Smooth muscle cell (in vitro differentiated cells): ENCODE measurements at regions not wholly inside any gene's neighbourhood (a gene's known extent, or its start where the extent isn't known, plus 50 kb on each side); places are given as distances from the start of the nearest gene placed in this dataset.

Source experiments
- DNase-seq: peaks from one replicate; lab custom pipeline; 2025; ENCODE audit not compliant: unreplicated experiment; lab: John Stamatoyannopoulos, UW
- H2AFZ ChIP-seq: fragments of 200-600 bp; sonication (generic); 2 replicates; pipeline ENCODE4 v1.6.0; 2016; ENCODE audit warnings: antibody characterized with exemption, low read depth, mild to moderate bottlenecking
- H3F3A ChIP-seq: fragments of 200-600 bp; sonication (generic); 2 replicates; pipeline ENCODE4 v1.6.0; 2017; ENCODE audit warnings: antibody characterized with exemption, low read depth
- H3K27ac ChIP-seq: fragments of 200-600 bp; sonication (generic); 2 replicates; pipeline ENCODE4 v1.5.1; 2016; ENCODE audit warnings: low read depth, mild to moderate bottlenecking
- H3K27me3 ChIP-seq: fragments of 200-600 bp; sonication (generic); 2 replicates; pipeline ENCODE4 v1.6.1; 2016; ENCODE audit warnings: low read depth, mild to moderate bottlenecking
- H3K36me3 ChIP-seq: fragments of 200-600 bp; sonication (generic); 2 replicates; pipeline ENCODE4 v1.5.1; 2016; ENCODE audit warnings: low read depth
- H3K4me1 ChIP-seq: fragments of 200-600 bp; sonication (generic); 2 replicates; pipeline ENCODE4 v1.5.1; 2016; ENCODE audit warnings: low read depth
- H3K4me2 ChIP-seq: fragments of 200-600 bp; sonication (generic); 2 replicates; pipeline ENCODE4 v1.6.0; 2016; ENCODE audit warnings: mild to moderate bottlenecking
- H3K4me3 ChIP-seq: fragments of 200-600 bp; sonication (generic); 2 replicates; pipeline ENCODE4 v1.5.1; 2016; ENCODE audit warnings: mild to moderate bottlenecking
- H3K79me2 ChIP-seq: fragments of 200-600 bp; sonication (generic); 2 replicates; pipeline ENCODE4 v1.6.0; 2016; ENCODE audit warnings: low read depth, mild to moderate bottlenecking
- H3K9ac ChIP-seq: fragments of 200-600 bp; sonication (generic); 2 replicates; pipeline ENCODE4 v1.6.0; 2016; ENCODE audit warnings: low read depth
- H3K9me3 ChIP-seq: fragments of 200-600 bp; sonication (generic); replicated peaks from 2 replicates; pipeline ENCODE4 v1.5.1; 2016; ENCODE audit warnings: low read depth
- H4K20me1 ChIP-seq: fragments of 200-600 bp; sonication (generic); 2 replicates; pipeline ENCODE4 v1.6.0; 2016; ENCODE audit warnings: low read depth
- CTCF ChIP-seq: fragments of 200-600 bp; sonication (generic); IDR thresholded peaks from 2 replicates; pipeline ENCODE4 v1.5.1; 2017; ENCODE audit warnings: borderline replicate concordance, mild to moderate bottlenecking, antibody characterized with exemption; ENCODE audit not compliant: insufficient read depth, poor library complexity, severe bottlenecking
- WGBS: methylation state at CpG from one replicate; pipeline ENCODE4 v1.1.7; 2016; ENCODE audit warnings: low lambda C conversion rate; 5-methylcytosine and 5-hydroxymethylcytosine counted together

- no peak overlapping the region for H3K27ac ChIP-seq
- 95% methylated on average over 4 of the region's 4 CpGs for WGBS
- H3K4me2 ChIP-seq, result no peak overlapping the region
- no peaks in the 10 kb centered on the region for H3K9me3 ChIP-seq
- no peaks in the 10 kb centered on the region for H3K4me1 ChIP-seq
- H3K36me3 ChIP-seq, result no peaks in the 10 kb centered on the region
- H3F3A ChIP-seq, result no peaks in the 10 kb centered on the region
- TF ChIP-seq CTCF, result no peak
- no peaks in the 10 kb centered on the region for H3K27me3 ChIP-seq
- no peak overlapping the region for H3K9ac ChIP-seq
- H2AFZ ChIP-seq, result no peak overlapping the region
- H3K4me3 ChIP-seq, result no peak overlapping the region
- H3K79me2 ChIP-seq, result no peaks in the 10 kb centered on the region
- H4K20me1 ChIP-seq, result no peaks in the 10 kb centered on the region
- no peak for DNase-seq
Observed at GRCh38 chr15:39529457-39529856, 51.4 kb upstream of the THBS1 start.

- no peaks in the 10 kb centered on the region for H3K36me3 ChIP-seq
- no peak overlapping the region for H3K4me3 ChIP-seq
- no peak for TF ChIP-seq CTCF
- H3F3A ChIP-seq, result no peaks in the 10 kb centered on the region
- no peak for DNase-seq
- no peak overlapping the region for H3K27ac ChIP-seq
- no peaks in the 10 kb centered on the region for H3K27me3 ChIP-seq
- no peaks in the 10 kb centered on the region for H3K9me3 ChIP-seq
- H3K4me1 ChIP-seq, result no peaks in the 10 kb centered on the region
- no peak overlapping the region for H2AFZ ChIP-seq
- H3K79me2 ChIP-seq, result no peaks in the 10 kb centered on the region
- no peak overlapping the region for H3K4me2 ChIP-seq
- H3K9ac ChIP-seq, result no peak overlapping the region
- no peaks in the 10 kb centered on the region for H4K20me1 ChIP-seq
- 63% methylated on average over 7 of the region's 7 CpGs for WGBS
Observed at GRCh38 chr15:39530480-39531342, 50.2 kb upstream of the THBS1 start.
